Pancreas (tissue), 10 donors: ENCODE measurements at regions not wholly inside any gene's neighbourhood (a gene's known extent, or its start where the extent isn't known, plus 50 kb on each side); places are given as distances from the start of the nearest gene placed in this dataset.

Experiments
- ATAC-seq, 4 donors: fragments of 200-7000 bp; cut with Tn5 transposase; one replicate each; pipeline versions ENCODE4 v1.8.0 to v1.9.1; 2020; ENCODE audit warnings: mild to moderate bottlenecking in 4 of 4, moderate library complexity in 4 of 4
- DNase-seq, 6 donors: peaks; one replicate each; pipeline ENCODE4 v3.0.0-alpha.2; 2020
- FAIRE-seq: peaks from 2 replicates; lab custom pipeline; 2012; peaks lifted over from hg19 to GRCh38; lab: Jason Lieb, UNC
- H3K27ac ChIP-seq, 4 donors: fragments of 200-600 bp; sonication (generic); 1 replicate in 3 of 4; 2 replicates in 1 of 4; pipeline versions ENCODE4 v1.5.0 to v1.8.0; 2020
- H3K27me3 ChIP-seq, 4 donors: fragments of 200-600 bp; one replicate each; pipeline ENCODE4 v1.8.0; 2021
- H3K36me3 ChIP-seq, 3 donors: fragments of 200-600 bp; sonication (generic) in 1 of 3; one replicate each; pipeline versions ENCODE4 v1.5.0 to v1.8.0; 2020 to 2021
- H3K4me1 ChIP-seq, 3 donors: fragments of 200-600 bp; one replicate each; pipeline ENCODE4 v1.8.0; 2021
- H3K4me3 ChIP-seq, 4 donors: fragments of 200-600 bp; sonication (generic) in 2 of 4; one replicate each; pipeline versions ENCODE4 v1.5.0 to v1.8.0; 2020 to 2021
- H3K9me3 ChIP-seq, 4 donors: fragments of 200-600 bp; one replicate each; pipeline ENCODE4 v1.8.0; 2021
- WGBS, 2 donors: extraction: QIAGEN DNeasy Blood & Tissue Kit; methylation state at CpG; one replicate each; pipeline ENCODE4 v1.1.7; 2013; 5-methylcytosine and 5-hydroxymethylcytosine counted together
- intact Hi-C, 3 donors: fragments of 100-400 bp; cut with DNase I; formaldehyde crosslinking; loops; one replicate each; pipeline versions ENCODE4 v1.11.1 to v1.14.2; 2022
- TF ChIP-seq, protein P1 (sequence below), 4 donors: fragments of 200-600 bp; sonication (generic) in 3 of 4; IDR thresholded peaks; one replicate each; pipeline versions ENCODE4 v1.5.0 to v1.8.0; 2021; ENCODE audit warnings: antibody characterized with exemption in 4 of 4
- donor health status: healthy with polysubstance abuse.
- donor health status: DM: no; HTN: no; CAD: no; lungs with moderate emphysema.
- donor health status: DM: no; HTN: no; CAD: no.
- donor health status: control.
- donor health status: control.
- donor health status: Bipolar disorder and iron deficiency.
- donor health status: DM: yes; HTN: yes; CAD: no.
- donor health status: DM: no; HTN: no; CAD: no.
- donor health status: DM: no; HTN: no; CAD: no.
- donor health status: DM: yes; HTN: yes; CAD: no.

DNA sequence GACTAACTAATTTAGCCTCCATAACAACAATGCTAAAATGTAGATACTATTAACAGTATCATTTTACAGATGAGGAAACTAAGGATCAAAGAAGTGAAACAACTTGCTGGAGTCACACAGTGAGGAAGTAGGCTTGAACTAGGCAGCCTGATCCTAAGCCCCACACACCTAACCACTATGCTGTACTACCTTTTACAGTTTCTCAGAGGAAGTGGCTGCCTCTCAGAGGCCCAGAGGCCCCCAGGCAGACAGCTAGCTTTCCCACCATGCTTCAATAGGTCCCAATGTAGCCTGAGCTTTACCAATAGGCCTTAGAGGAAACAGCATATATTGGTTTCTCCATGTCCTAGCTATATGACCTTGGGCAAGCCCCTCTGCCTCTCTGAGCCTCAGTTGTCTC lies 69.4 kb upstream of the PJA1 start:
- TF ChIP-seq, protein P1, sequence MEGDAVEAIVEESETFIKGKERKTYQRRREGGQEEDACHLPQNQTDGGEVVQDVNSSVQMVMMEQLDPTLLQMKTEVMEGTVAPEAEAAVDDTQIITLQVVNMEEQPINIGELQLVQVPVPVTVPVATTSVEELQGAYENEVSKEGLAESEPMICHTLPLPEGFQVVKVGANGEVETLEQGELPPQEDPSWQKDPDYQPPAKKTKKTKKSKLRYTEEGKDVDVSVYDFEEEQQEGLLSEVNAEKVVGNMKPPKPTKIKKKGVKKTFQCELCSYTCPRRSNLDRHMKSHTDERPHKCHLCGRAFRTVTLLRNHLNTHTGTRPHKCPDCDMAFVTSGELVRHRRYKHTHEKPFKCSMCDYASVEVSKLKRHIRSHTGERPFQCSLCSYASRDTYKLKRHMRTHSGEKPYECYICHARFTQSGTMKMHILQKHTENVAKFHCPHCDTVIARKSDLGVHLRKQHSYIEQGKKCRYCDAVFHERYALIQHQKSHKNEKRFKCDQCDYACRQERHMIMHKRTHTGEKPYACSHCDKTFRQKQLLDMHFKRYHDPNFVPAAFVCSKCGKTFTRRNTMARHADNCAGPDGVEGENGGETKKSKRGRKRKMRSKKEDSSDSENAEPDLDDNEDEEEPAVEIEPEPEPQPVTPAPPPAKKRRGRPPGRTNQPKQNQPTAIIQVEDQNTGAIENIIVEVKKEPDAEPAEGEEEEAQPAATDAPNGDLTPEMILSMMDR (IDR thresholded peaks at IDR 0.05) = no peak
- no peak for ATAC-seq
- Histone ChIP-seq H3K36me3 (no peaks in the 10 kb centered on the region), H3K4me1 (no peaks in the 10 kb centered on the region), H3K27me3 (peaks cover 0 to 12% (median 0%) of the 10 kb centered on the region in 4 donors), H3K4me3 (no peak overlapping the region), H3K27ac (no peak overlapping the region), H3K9me3 (no peaks in the 10 kb centered on the region)
- intact Hi-C loops = no loop called here
- DNase-seq = no peak
- FAIRE-seq = no peak

DNA sequence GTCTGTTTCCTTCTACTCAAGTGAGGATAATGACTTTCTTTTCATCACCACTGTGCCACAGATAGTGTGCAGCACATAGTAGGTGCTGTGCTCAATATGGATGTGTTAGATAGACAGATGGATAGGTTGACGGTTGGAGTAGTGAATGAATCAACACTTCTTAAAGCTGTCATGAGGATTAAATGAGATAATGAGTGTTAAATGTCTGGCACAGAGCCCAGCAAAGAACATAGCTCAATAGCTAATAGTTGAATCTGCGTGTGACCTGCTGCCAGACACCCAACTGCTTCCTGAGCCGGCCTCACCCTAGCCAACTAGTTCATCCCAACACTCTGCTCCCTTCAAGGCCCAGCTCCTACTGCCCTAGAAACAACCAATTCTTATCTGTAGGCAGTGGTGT lies 67.7 kb upstream of the PJA1 start:
- TF ChIP-seq, protein P1 (IDR thresholded peaks at IDR 0.05) = no peak
- Histone ChIP-seq H3K36me3 (no peaks in the 10 kb centered on the region), H3K4me1 (no peaks in the 10 kb centered on the region), H3K27me3 (peaks cover 0 to 12% (median 0%) of the 10 kb centered on the region in 4 donors), H3K27ac (no peak overlapping the region), H3K9me3 (no peaks in the 10 kb centered on the region), H3K4me3 (no peak overlapping the region)
- no peak for FAIRE-seq
- DNase-seq = no peak
- intact Hi-C loops = no loop called here
- 13 to 21% methylated on average over 3 of the region's 3 CpGs for WGBS, 2 donors
- no peak for ATAC-seq

DNA sequence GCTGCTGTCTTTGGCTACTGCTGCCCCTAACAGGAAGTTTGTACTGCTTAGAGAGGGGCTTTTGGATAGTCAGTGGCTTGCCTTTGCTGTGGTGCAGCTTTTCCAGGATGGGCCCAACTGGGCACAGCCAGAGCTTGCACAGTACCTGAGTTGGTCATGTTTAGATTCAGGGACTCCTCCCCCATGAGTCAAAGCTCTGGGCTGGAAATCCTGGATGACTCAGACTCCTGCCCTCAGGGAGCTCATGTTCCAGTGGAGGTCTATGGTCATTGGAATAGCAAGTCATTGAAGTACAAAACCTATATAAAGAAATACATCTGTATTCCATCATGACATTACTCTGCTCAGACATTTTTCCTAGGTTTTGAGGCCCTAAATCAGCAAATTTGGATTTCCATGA lies 66.7 kb upstream of the PJA1 start:
- DNase-seq (no peak), FAIRE-seq (no peak), ATAC-seq (no peak)
- H3K27me3 ChIP-seq = peaks cover 0 to 8% (median 0%) of the 10 kb centered on the region in 4 donors
- H3K36me3 ChIP-seq = no peaks in the 10 kb centered on the region
- H3K27ac ChIP-seq = no peak overlapping the region
- no peak overlapping the region for H3K4me3 ChIP-seq
- TF ChIP-seq, protein P1 (IDR thresholded peaks at IDR 0.05) = no peak
- no peaks in the 10 kb centered on the region for H3K9me3 ChIP-seq
- intact Hi-C loops = no loop called here
- no peaks in the 10 kb centered on the region for H3K4me1 ChIP-seq

DNA sequence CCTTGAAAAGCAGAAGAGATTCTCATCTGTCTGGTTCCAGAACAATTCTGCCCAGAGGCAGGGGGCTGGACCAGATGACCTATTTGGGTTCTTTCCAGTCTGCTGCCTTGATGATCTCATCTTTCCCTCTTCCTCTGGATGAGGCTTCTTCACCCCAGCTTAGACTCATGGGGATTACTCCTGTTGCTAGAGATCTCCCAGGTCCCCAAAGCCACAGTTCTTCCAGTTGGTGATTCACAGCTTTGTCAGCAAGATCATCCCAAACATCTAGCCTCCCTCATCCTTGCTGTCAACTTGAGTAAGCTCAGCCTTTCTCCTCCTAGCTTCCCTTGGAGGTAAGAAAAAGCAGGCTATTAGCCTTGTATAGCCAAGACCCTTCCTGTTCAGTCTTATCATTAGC lies 64.2 kb upstream of the PJA1 start:
- no peak for FAIRE-seq
- TF ChIP-seq, protein P1 (IDR thresholded peaks at IDR 0.05) = no peak
- no peak for ATAC-seq
- H3K27ac ChIP-seq = no peak overlapping the region
- no peak for DNase-seq
- H3K9me3 ChIP-seq = no peaks in the 10 kb centered on the region
- H3K4me3 ChIP-seq = no peak overlapping the region
- no peaks in the 10 kb centered on the region for H3K4me1 ChIP-seq
- peaks cover 0 to 7% (median 0%) of the 10 kb centered on the region in 4 donors for H3K27me3 ChIP-seq
- intact Hi-C loops = no loop called here
- H3K36me3 ChIP-seq = no peaks in the 10 kb centered on the region

DNA sequence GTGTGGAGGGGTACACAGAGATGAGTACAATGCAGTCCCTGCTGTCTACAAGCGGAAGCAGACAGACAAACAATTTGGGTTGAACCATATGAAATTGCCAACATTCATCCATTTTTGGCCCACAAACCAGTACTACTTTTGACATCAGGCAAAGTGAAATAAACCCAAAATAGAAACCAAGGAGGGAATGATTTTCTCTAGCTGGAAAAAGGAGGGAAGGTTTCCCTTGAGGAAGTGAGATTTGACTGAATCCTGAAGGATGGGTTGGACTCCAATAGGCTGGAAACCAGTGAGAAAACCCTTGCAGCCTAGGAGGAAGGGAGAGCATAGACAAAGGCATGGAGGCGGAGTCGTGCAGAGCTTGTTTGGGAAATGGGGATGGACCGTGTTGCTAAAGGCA lies 63.5 kb upstream of the PJA1 start:
- H3K4me3 ChIP-seq = no peak overlapping the region
- H3K4me1 ChIP-seq = no peaks in the 10 kb centered on the region
- H3K9me3 ChIP-seq = no peaks in the 10 kb centered on the region
- no peak for FAIRE-seq
- TF ChIP-seq, protein P1 (IDR thresholded peaks at IDR 0.05) = no peak
- intact Hi-C loops = no loop called here
- no peak overlapping the region for H3K27ac ChIP-seq
- peaks cover 0 to 7% (median 0%) of the 10 kb centered on the region in 4 donors for H3K27me3 ChIP-seq
- WGBS, 2 donors = 68 to 78% methylated on average over 4 of the region's 4 CpGs
- no peaks in the 10 kb centered on the region for H3K36me3 ChIP-seq
- ATAC-seq = no peak
- no peak for DNase-seq
